ENCODE measurements at regions not wholly inside any gene's neighbourhood (a gene's known extent, or its start where the extent isn't known, plus 50 kb on each side); places are given as distances from the start of the nearest gene placed in this dataset.

DNA sequence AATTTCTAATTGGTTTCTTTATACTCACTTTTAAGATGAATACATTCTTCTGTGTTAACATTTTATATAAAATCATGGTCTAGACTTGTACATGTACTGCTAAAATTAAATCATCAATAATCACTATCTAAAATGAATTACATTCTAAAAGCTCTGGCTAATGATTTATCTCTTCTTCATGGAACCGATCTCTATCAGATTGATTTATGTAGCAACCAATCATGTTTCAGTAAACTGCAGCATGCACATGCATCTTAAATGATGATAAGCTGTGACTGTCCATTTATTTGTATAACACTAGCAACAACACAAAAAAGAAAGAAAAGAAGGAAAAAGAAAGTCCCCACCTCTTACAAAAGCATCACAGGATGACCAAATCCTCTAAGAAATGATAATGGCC is 669.2 kb downstream of the NR2F1-AS1 start:
- DNase-seq (ENCODE audit: low spot score): no peak
- H3K4me1 Mint-ChIP-seq (ENCODE audit: low read depth): peaks cover 26% of the 10 kb centered on the region
- H3K4me3 Mint-ChIP-seq (ENCODE audit: unreplicated experiment): no peak overlapping the region
- no peak overlapping the region for H3K27ac Mint-ChIP-seq (ENCODE audit: unreplicated experiment)
- TF ChIP-seq, protein P1, sequence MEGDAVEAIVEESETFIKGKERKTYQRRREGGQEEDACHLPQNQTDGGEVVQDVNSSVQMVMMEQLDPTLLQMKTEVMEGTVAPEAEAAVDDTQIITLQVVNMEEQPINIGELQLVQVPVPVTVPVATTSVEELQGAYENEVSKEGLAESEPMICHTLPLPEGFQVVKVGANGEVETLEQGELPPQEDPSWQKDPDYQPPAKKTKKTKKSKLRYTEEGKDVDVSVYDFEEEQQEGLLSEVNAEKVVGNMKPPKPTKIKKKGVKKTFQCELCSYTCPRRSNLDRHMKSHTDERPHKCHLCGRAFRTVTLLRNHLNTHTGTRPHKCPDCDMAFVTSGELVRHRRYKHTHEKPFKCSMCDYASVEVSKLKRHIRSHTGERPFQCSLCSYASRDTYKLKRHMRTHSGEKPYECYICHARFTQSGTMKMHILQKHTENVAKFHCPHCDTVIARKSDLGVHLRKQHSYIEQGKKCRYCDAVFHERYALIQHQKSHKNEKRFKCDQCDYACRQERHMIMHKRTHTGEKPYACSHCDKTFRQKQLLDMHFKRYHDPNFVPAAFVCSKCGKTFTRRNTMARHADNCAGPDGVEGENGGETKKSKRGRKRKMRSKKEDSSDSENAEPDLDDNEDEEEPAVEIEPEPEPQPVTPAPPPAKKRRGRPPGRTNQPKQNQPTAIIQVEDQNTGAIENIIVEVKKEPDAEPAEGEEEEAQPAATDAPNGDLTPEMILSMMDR (IDR thresholded peaks at IDR 0.05): no peak
- no peaks in the 10 kb centered on the region for H3K9me3 Mint-ChIP-seq (ENCODE audit: low read depth)
- H3K36me3 Mint-ChIP-seq (ENCODE audit: low read depth): no peaks in the 10 kb centered on the region
- no peaks in the 10 kb centered on the region for H3K27me3 Mint-ChIP-seq (ENCODE audit: low read depth)

DNA sequence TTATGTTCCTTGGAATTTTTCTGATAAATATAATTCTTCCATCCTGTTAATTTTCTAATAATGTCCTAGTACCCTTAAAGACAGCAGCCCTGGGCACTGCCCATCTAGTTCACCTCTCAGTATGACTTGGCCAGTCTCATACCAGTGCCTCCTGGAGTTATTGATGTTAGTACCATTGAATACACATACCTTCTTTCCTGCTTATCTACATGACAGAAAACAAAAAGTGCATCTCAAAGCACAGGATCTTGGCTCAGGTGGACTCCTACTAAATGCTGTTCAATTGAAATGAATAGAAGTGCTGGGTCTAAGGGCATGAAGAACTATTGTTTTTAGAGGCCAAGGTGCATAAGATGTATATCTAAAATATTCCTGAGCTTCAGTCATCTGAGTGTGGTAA is 669.7 kb downstream of the NR2F1-AS1 start:
- Mint-ChIP-seq H3K27ac (ENCODE audit: unreplicated experiment) (no peak overlapping the region), H3K9me3 (ENCODE audit: low read depth) (no peaks in the 10 kb centered on the region), H3K4me1 (ENCODE audit: low read depth) (peaks cover 21% of the 10 kb centered on the region), H3K4me3 (ENCODE audit: unreplicated experiment) (no peak overlapping the region), H3K27me3 (ENCODE audit: low read depth) (no peaks in the 10 kb centered on the region), H3K36me3 (ENCODE audit: low read depth) (no peaks in the 10 kb centered on the region)
- TF ChIP-seq, protein P1 (IDR thresholded peaks at IDR 0.05): no peak
- DNase-seq (ENCODE audit: low spot score): no peak

DNA sequence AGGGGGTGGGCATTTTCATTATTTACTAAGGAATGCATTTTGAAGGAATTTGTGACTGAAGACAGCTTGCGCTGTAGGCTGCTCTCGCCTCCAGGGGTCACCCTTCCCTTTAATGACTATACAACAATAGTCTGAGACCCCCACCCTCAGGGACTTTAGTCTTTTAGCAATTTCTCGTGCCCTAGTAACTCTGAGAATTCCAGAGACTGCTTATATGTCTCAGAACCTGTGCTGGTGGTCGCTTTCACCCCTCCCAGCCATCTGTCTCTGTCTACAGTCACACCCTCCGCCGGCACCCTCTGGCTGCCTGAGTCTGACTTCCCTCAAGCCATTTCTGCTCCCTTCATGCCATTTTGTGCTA is 671.4 kb downstream of the NR2F1-AS1 start:
- no peaks in the 10 kb centered on the region for H3K27me3 Mint-ChIP-seq (ENCODE audit: low read depth)
- H3K9me3 Mint-ChIP-seq (ENCODE audit: low read depth): no peaks in the 10 kb centered on the region
- H3K27ac Mint-ChIP-seq (ENCODE audit: unreplicated experiment): no peak overlapping the region
- no peak for DNase-seq (ENCODE audit: low spot score)
- no peaks in the 10 kb centered on the region for H3K36me3 Mint-ChIP-seq (ENCODE audit: low read depth)
- peak overlapping the region; percentile 37 for H3K4me3 Mint-ChIP-seq (ENCODE audit: unreplicated experiment)
- TF ChIP-seq, protein P1 (IDR thresholded peaks at IDR 0.05): peak; percentile 82
- peaks cover 19% of the 10 kb centered on the region for H3K4me1 Mint-ChIP-seq (ENCODE audit: low read depth)

DNA sequence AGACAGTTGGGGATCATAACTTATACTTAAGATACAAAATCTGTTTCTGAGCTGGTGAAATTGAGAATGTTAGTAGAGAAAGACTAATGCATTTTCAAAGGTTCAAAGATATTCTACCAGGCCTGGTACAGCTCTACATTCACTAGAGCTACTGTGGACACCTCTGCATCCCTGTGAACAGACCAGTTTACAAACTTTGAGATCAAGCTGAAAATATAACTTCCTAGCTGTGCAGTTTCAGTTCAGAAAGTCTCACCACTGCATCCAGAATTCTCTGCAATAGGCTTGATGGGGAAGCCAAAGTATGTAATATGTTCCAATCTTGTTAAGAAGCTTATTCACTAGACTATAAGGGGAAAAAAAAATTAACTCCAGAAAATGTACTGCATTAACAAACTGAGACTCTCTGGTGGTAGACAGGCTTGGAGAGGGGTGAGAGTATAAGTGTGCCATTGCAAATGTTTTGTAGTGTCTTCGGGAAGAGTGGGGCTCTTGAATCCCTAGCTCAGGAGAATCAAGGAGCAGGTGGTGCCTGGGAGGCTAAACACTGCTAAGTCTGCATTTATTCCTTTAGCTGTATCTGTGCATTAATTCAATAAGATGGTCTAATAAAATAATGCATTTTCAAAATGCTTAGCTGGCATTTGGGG is 671.9 kb downstream of the NR2F1-AS1 start:
- Mint-ChIP-seq H3K9me3 (ENCODE audit: low read depth) (no peaks in the 10 kb centered on the region), H3K36me3 (ENCODE audit: low read depth) (no peaks in the 10 kb centered on the region), H3K27ac (ENCODE audit: unreplicated experiment) (no peak overlapping the region), H3K4me1 (ENCODE audit: low read depth) (peaks cover 19% of the 10 kb centered on the region), H3K4me3 (ENCODE audit: unreplicated experiment) (no peak overlapping the region), H3K27me3 (ENCODE audit: low read depth) (no peaks in the 10 kb centered on the region)
- TF ChIP-seq, protein P1 (IDR thresholded peaks at IDR 0.05): no peak
- DNase-seq (ENCODE audit: low spot score): no peak

DNA sequence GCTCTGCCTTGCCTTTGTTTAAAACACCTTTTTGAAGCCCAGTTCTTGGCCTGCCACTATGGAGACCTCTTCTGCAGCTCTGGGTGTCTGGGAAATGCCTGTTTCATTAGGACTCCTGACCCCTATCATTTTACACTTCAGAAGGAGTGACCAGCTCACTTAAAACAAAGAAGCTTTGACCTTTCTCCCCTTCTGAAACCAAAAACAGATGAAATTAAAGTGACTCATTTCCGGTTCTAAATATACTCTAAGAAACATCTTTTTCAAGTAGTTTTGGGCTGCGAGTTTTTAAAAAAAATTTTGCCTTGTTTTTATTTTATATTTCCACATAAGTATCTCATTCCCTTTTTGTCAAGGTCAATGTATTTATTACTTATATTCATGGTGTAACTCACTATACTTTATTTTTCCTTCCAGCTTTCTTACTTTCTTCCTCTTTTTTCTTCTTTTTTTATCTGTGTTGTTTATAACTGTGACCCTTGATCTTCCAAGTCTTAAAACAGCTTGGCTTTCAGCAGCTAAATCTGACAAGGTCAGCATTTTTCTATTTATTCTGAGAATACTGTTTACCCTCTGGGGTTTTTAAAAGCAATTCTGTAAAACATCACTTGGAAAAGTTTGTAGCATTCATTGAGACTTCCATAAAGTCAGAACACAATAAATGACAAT is 672.9 kb downstream of the NR2F1-AS1 start:
- TF ChIP-seq, protein P1 (IDR thresholded peaks at IDR 0.05): no peak
- peaks cover 19% of the 10 kb centered on the region for H3K4me1 Mint-ChIP-seq (ENCODE audit: low read depth)
- H3K4me3 Mint-ChIP-seq (ENCODE audit: unreplicated experiment): no peak overlapping the region
- H3K36me3 Mint-ChIP-seq (ENCODE audit: low read depth): no peaks in the 10 kb centered on the region
- peak overlapping the region; percentile 77 for H3K27ac Mint-ChIP-seq (ENCODE audit: unreplicated experiment)
- H3K9me3 Mint-ChIP-seq (ENCODE audit: low read depth): no peaks in the 10 kb centered on the region
- DNase-seq (ENCODE audit: low spot score): no peak
- H3K27me3 Mint-ChIP-seq (ENCODE audit: low read depth): no peaks in the 10 kb centered on the region
